ENCODE measurements at regions not wholly inside any gene's neighbourhood (a gene's known extent, or its start where the extent isn't known, plus 50 kb on each side); places are given as distances from the start of the nearest gene placed in this dataset.

DNA sequence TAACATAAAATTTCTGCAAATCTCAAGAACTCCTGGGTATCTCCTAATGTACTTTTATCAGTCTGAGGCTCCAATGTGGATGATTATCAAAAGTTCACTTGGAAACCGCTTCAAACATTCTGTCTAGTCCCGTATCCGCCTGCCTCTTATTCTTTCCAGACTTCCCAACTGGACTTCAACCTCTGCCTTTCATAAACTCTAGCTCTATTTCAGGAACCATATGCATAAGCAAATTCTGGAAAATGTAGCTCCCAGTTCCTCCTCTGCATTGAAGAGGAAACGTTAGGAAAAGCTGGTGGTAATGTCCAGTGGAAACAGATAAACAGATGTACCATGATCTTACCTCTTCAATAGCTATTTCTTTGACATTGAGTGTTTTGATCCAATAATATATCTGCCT, 285.0 kb downstream of the KCNJ2 start:
- WGBS = 63% methylated on average over 4 of the region's 4 CpGs
- no peak for DNase-seq (ENCODE audit: low spot score)
- Histone ChIP-seq H3K36me3 (ENCODE audit: control insufficient read depth in 4 of 4, insufficient read depth in 3 of 4, low read depth in 1 of 4, low read length in 3 of 4) (no peaks in the 10 kb centered on the region), H3K9me3 (ENCODE audit: control insufficient read depth in 4 of 4, low read length in 3 of 4) (peaks cover 0 to 2% (median 0%) of the 10 kb centered on the region in 4 donors), H3K27ac (ENCODE audit: low read depth in 1 of 2, low read length in 2 of 2) (no peak overlapping the region), H3K9ac (ENCODE audit: low read depth in 1 of 2, low read length in 2 of 2) (no peak overlapping the region), H3K4me1 (ENCODE audit: control insufficient read depth in 4 of 4, insufficient read depth in 4 of 4, low read length in 3 of 4) (no peaks in the 10 kb centered on the region), H3K27me3 (ENCODE audit: control insufficient read depth in 4 of 4, insufficient read depth in 4 of 4, low read length in 3 of 4) (no peaks in the 10 kb centered on the region), H3K4me3 (ENCODE audit: low read depth in 1 of 3, low read length in 3 of 3) (no peak overlapping the region)
- TF ChIP-seq TAF1 (conservative IDR thresholded peaks at IDR 0.05) (no peak), NR2F2 (IDR thresholded peaks at IDR 0.05) (no peak), EGR1 (IDR thresholded peaks at IDR 0.05; ENCODE audit: low read depth in 2 of 2) (no peak), HNF4G (IDR thresholded peaks at IDR 0.05) (no peak), RXRA (IDR thresholded peaks at IDR 0.05) (no peak), HNF4A (conservative IDR thresholded peaks at IDR 0.05) (no peak), FOXA1 (IDR thresholded peaks at IDR 0.05) (no peak), GABPA (IDR thresholded peaks at IDR 0.05 in 1 of 2, conservative IDR thresholded peaks at IDR 0.05 in 1 of 2) (no peak), JUND (IDR thresholded peaks at IDR 0.05) (no peak), YY1 (IDR thresholded peaks at IDR 0.05) (no peak), FOXA2 (IDR thresholded peaks at IDR 0.05) (no peak), SP1 (IDR thresholded peaks at IDR 0.05) (no peak), RAD21 (IDR thresholded peaks at IDR 0.05) (no peak)
- TF ChIP-seq, protein P1, sequence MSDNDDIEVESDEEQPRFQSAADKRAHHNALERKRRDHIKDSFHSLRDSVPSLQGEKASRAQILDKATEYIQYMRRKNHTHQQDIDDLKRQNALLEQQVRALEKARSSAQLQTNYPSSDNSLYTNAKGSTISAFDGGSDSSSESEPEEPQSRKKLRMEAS (IDR thresholded peaks at IDR 0.05) = no peak
- TF ChIP-seq, protein P2, sequence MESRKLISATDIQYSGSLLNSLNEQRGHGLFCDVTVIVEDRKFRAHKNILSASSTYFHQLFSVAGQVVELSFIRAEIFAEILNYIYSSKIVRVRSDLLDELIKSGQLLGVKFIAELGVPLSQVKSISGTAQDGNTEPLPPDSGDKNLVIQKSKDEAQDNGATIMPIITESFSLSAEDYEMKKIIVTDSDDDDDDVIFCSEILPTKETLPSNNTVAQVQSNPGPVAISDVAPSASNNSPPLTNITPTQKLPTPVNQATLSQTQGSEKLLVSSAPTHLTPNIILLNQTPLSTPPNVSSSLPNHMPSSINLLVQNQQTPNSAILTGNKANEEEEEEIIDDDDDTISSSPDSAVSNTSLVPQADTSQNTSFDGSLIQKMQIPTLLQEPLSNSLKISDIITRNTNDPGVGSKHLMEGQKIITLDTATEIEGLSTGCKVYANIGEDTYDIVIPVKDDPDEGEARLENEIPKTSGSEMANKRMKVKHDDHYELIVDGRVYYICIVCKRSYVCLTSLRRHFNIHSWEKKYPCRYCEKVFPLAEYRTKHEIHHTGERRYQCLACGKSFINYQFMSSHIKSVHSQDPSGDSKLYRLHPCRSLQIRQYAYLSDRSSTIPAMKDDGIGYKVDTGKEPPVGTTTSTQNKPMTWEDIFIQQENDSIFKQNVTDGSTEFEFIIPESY (IDR thresholded peaks at IDR 0.05) = no peak
- TF ChIP-seq, protein P3, sequence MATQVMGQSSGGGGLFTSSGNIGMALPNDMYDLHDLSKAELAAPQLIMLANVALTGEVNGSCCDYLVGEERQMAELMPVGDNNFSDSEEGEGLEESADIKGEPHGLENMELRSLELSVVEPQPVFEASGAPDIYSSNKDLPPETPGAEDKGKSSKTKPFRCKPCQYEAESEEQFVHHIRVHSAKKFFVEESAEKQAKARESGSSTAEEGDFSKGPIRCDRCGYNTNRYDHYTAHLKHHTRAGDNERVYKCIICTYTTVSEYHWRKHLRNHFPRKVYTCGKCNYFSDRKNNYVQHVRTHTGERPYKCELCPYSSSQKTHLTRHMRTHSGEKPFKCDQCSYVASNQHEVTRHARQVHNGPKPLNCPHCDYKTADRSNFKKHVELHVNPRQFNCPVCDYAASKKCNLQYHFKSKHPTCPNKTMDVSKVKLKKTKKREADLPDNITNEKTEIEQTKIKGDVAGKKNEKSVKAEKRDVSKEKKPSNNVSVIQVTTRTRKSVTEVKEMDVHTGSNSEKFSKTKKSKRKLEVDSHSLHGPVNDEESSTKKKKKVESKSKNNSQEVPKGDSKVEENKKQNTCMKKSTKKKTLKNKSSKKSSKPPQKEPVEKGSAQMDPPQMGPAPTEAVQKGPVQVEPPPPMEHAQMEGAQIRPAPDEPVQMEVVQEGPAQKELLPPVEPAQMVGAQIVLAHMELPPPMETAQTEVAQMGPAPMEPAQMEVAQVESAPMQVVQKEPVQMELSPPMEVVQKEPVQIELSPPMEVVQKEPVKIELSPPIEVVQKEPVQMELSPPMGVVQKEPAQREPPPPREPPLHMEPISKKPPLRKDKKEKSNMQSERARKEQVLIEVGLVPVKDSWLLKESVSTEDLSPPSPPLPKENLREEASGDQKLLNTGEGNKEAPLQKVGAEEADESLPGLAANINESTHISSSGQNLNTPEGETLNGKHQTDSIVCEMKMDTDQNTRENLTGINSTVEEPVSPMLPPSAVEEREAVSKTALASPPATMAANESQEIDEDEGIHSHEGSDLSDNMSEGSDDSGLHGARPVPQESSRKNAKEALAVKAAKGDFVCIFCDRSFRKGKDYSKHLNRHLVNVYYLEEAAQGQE (IDR thresholded peaks at IDR 0.05) = no peak
- TF ChIP-seq, protein P4, sequence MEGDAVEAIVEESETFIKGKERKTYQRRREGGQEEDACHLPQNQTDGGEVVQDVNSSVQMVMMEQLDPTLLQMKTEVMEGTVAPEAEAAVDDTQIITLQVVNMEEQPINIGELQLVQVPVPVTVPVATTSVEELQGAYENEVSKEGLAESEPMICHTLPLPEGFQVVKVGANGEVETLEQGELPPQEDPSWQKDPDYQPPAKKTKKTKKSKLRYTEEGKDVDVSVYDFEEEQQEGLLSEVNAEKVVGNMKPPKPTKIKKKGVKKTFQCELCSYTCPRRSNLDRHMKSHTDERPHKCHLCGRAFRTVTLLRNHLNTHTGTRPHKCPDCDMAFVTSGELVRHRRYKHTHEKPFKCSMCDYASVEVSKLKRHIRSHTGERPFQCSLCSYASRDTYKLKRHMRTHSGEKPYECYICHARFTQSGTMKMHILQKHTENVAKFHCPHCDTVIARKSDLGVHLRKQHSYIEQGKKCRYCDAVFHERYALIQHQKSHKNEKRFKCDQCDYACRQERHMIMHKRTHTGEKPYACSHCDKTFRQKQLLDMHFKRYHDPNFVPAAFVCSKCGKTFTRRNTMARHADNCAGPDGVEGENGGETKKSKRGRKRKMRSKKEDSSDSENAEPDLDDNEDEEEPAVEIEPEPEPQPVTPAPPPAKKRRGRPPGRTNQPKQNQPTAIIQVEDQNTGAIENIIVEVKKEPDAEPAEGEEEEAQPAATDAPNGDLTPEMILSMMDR (IDR thresholded peaks at IDR 0.05; ENCODE audit: low read depth, low read length, missing input control) = no peak
- TF ChIP-seq, protein P5, sequence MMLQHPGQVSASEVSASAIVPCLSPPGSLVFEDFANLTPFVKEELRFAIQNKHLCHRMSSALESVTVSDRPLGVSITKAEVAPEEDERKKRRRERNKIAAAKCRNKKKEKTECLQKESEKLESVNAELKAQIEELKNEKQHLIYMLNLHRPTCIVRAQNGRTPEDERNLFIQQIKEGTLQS (IDR thresholded peaks at IDR 0.05) = no peak

Data from liver (tissue), 8 donors.